AG09319 (cell line): ENCODE measurements at regions not wholly inside any gene's neighbourhood (a gene's known extent, or its start where the extent isn't known, plus 50 kb on each side); places are given as distances from the start of the nearest gene placed in this dataset.

Source experiments
- DNase-seq: peaks from one replicate; pipeline ENCODE4 v3.0.0-alpha.2; 2010; ENCODE audit warnings: low read depth; ENCODE audit errors: extremely low read depth
- TF ChIP-seq, protein P1 (sequence below): IDR thresholded peaks from 2 replicates; pipeline ENCODE4 v1.5.1; 2011; ENCODE audit warnings: low read depth, mild to moderate bottlenecking, inconsistent platforms, low read length, moderate library complexity

DNA sequence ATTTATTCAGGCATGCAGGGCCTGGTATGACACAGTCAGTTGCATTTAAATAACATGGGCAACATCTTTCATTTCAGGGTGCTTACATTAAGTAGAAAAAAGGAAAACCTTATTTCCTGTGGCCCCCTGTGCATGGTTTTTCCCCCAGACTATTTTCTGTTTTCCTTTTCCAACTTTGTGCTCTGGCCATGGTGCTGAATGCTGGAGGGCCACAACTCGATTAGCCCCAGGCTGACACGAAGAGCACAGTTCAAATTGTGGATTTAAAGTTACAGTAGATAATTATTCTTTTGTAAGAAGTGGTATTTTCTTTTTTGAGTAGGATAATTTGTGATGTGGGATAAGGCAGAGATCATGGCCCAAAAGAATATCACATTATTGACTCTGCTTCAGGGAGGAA lies 332.0 kb downstream of the HAO1 start:
- TF ChIP-seq, protein P1, sequence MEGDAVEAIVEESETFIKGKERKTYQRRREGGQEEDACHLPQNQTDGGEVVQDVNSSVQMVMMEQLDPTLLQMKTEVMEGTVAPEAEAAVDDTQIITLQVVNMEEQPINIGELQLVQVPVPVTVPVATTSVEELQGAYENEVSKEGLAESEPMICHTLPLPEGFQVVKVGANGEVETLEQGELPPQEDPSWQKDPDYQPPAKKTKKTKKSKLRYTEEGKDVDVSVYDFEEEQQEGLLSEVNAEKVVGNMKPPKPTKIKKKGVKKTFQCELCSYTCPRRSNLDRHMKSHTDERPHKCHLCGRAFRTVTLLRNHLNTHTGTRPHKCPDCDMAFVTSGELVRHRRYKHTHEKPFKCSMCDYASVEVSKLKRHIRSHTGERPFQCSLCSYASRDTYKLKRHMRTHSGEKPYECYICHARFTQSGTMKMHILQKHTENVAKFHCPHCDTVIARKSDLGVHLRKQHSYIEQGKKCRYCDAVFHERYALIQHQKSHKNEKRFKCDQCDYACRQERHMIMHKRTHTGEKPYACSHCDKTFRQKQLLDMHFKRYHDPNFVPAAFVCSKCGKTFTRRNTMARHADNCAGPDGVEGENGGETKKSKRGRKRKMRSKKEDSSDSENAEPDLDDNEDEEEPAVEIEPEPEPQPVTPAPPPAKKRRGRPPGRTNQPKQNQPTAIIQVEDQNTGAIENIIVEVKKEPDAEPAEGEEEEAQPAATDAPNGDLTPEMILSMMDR, result no peak
- DNase-seq, result no peak

DNA sequence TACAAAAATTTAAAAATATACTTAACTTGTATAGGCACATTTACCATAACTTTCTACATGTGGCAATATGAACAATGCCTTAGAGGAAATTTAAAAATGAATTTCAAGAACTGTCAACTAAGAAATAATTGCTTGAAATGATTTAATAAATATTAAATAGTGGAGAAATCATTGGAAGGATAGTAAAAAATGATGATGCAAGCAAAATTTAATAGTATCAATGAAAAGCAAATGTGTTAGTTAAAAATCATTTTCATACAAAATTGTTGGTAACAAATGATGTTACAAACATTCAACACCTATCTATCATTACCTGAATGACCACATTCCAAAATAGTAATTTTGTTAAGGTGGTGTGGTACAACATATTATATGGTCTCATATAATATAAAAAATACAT lies 331.0 kb downstream of the HAO1 start:
- no peak for DNase-seq
- TF ChIP-seq, protein P1, result no peak

DNA sequence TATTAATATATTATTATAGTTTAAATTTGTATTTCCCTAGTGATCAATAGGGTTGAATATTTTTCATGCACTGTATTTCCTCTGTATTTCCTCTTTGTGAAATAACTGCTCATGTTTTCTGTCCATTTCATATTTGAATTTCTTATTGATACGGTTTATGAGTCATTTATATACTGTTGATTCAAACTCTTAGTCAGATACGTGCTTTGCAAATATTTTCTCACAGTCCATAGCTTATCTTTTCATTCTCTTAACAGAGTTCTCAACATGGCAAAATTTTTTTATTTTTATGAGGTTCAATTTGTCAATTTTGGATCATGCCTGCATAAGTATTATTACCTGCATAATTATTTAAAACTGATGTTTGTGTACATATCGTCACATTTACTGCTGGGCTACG lies 329.6 kb downstream of the HAO1 start:
- no peak for DNase-seq

DNA sequence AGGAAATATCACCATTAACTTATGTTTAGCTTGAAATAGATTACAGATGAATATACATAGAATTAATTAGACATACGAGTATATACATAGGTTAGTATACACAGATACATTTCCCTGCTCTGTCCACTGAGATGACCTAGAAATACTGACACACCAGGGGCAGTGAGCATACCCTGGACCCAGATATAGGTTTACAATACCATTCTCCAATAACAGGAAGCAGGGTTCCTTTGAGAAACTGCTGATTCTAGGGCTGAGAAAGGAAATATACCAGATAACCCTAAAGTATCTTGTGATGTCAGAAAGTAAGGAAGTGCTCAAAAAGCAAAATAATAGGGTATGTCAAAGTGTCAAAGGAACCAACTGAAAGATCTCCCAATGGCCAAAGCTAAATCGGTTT lies 322.5 kb downstream of the HAO1 start:
- no peak for DNase-seq
- TF ChIP-seq, protein P1, result no peak

More for the DNA sequence above, 329.6 kb downstream of the HAO1 start:
- TF ChIP-seq, protein P1, result no peak

DNA sequence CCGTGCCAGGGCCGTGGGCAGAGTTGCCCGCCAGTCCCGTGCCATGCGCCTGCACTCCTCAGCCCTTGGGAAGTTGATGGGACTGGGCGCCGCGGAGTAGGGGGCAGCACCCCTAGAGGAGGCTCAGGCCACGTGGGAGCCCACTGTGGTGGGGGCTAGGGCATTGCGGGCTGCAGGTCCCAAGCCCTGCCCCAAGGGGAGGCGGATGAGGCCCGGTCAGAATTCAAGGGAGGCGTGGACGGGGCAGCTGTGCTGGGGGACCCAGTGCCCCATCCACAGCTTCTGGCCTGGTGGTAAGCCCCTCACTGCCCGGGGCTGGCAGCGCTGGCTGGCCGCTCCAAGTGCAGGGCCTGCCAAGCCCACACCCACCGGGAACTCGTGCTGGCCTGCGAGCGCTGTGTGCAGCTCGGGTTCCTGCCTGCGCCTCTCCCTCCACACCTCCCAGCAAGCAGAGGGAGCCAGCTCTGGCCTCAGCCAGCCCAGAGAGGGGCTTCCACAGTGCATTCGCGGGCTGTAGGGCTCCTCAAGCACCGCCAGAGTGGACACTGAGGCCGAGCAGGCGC lies 317.8 kb downstream of the HAO1 start:
- DNase-seq, result no peak
- TF ChIP-seq, protein P1, result no peak

DNA sequence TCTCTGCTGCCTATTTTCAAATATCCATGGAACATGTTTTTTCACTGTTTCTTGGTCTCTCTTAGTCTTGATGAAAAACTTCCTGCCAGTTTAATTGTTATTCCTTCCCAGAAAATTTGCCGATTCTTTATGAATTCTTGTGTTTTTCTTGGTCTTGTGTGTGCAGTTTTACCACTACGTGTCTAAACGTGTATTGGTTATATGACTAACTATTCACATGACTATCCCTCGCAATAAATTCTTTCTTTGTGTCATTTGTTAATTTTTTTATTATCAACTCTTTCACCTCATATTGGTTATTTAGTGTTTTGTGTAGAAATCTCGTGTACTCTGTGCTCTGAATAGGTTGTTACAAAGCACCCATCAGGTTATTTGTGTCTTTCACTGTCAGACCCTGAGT lies 315.4 kb downstream of the HAO1 start:
- TF ChIP-seq, protein P1, result no peak
- DNase-seq, result no peak

DNA sequence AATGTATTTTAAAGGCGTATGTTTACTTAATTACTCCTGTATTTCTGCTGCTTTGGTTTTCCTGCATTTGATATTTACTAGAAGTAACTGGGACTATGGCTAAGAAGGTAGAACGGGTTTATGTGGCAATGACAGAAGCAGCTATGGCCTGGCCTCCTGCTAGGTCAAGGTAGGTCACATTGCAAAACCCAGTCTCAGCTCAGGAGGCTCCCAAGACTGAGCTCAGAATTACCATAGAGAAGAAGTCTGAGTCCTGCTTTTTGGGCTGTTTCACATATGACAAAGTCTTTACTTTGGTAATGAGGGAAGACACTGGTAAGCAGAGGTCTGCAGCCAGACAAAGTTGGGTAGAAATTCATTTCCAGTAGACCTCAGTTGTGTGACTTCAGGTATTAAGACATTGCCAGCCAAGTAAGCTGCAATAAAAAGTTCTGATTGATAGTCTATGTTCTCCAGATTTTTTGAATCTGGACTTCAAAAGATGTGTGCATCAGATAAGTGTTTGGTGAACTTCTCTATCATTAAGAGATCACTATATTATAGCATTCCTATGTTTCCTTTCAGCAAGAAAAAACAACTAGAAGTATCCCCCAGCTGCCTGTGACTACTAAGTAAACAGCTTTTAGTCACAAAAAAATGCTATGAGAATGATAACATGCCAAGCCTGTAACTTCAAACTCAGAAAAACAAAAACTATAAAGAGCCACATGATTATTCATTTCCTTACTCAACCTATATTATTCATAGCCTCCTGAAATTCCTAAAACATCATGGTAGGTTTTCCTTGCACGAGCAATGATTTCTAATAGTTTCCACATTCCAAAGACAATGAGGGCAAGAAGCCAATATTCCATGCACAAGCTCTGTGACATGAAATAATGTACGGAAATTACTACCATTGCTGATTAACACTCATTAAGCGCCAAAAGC lies 312.3 kb downstream of the HAO1 start:
- TF ChIP-seq, protein P1, result no peak
- no peak for DNase-seq
